ENCODE measurements at regions not wholly inside any gene's neighbourhood (a gene's known extent, or its start where the extent isn't known, plus 50 kb on each side); places are given as distances from the start of the nearest gene placed in this dataset.

GRCh38 chr14:84410344-84410743 lies 1119.6 kb upstream of the FLRT2 start:
- no peaks in the 10 kb centered on the region for H3K36me3 ChIP-seq

GRCh38 chr14:84420221-84420620 lies 1109.7 kb upstream of the FLRT2 start:
- TF ChIP-seq CTCF (IDR thresholded peaks at IDR 0.05): no peak
- DNase-seq (no peak), ATAC-seq (no peak)
- Histone ChIP-seq H3K27me3 (ENCODE audit: low read depth) (no peaks in the 10 kb centered on the region), H3K27ac (no peak overlapping the region), H3K9me3 (peaks cover 6% of the 10 kb centered on the region), H3K36me3 (no peaks in the 10 kb centered on the region), H3K4me3 (no peak overlapping the region), H3K4me1 (no peaks in the 10 kb centered on the region)
- intact Hi-C loops (cut with DNase I): no loop called here

More at GRCh38 chr14:84410344-84410743, 1119.6 kb upstream of the FLRT2 start:
- H3K27ac ChIP-seq: no peak overlapping the region
- no peaks in the 10 kb centered on the region for H3K4me1 ChIP-seq
- no peak for ATAC-seq
- no peak overlapping the region for H3K4me3 ChIP-seq
- H3K9me3 ChIP-seq: peaks cover 6% of the 10 kb centered on the region
- no peak for DNase-seq
- no peak for TF ChIP-seq CTCF (IDR thresholded peaks at IDR 0.05)
- H3K27me3 ChIP-seq (ENCODE audit: low read depth): no peaks in the 10 kb centered on the region
- intact Hi-C loops (cut with DNase I): no loop called here

GRCh38 chr14:84421621-84422020 lies 1108.3 kb upstream of the FLRT2 start:
- intact Hi-C loops (cut with DNase I): no loop called here
- TF ChIP-seq CTCF (IDR thresholded peaks at IDR 0.05): no peak
- no peaks in the 10 kb centered on the region for H3K36me3 ChIP-seq
- peaks cover 6% of the 10 kb centered on the region for H3K9me3 ChIP-seq
- no peaks in the 10 kb centered on the region for H3K27me3 ChIP-seq (ENCODE audit: low read depth)
- H3K4me1 ChIP-seq: no peaks in the 10 kb centered on the region
- no peak overlapping the region for H3K4me3 ChIP-seq
- H3K27ac ChIP-seq: no peak overlapping the region
- ATAC-seq (no peak), DNase-seq (no peak)

- no peaks in the 10 kb centered on the region for H3K36me3 ChIP-seq
- no peaks in the 10 kb centered on the region for H3K27me3 ChIP-seq (ENCODE audit: low read depth)
- no peaks in the 10 kb centered on the region for H3K9me3 ChIP-seq
- DNase-seq: no peak
- H3K4me1 ChIP-seq: no peaks in the 10 kb centered on the region
- TF ChIP-seq CTCF (IDR thresholded peaks at IDR 0.05): no peak
- no peak for ATAC-seq
- H3K27ac ChIP-seq: no peak overlapping the region
- H3K4me3 ChIP-seq: no peak overlapping the region
- intact Hi-C loops (cut with DNase I): no loop called here
Measured at GRCh38 chr14:84425968-84426367, 1104.0 kb upstream of the FLRT2 start.

GRCh38 chr14:84432676-84433075 lies 1097.3 kb upstream of the FLRT2 start:
- TF ChIP-seq CTCF (IDR thresholded peaks at IDR 0.05): no peak
- Histone ChIP-seq H3K27me3 (ENCODE audit: low read depth) (no peaks in the 10 kb centered on the region), H3K27ac (no peak overlapping the region), H3K36me3 (no peaks in the 10 kb centered on the region), H3K4me1 (no peaks in the 10 kb centered on the region), H3K9me3 (no peaks in the 10 kb centered on the region), H3K4me3 (no peak overlapping the region)
- no peak for ATAC-seq
- intact Hi-C loops (cut with DNase I): no loop called here
- DNase-seq: no peak

- intact Hi-C loops (cut with DNase I): no loop called here
- no peaks in the 10 kb centered on the region for H3K9me3 ChIP-seq
- H3K36me3 ChIP-seq: no peaks in the 10 kb centered on the region
- DNase-seq: no peak
- no peak overlapping the region for H3K27ac ChIP-seq
- no peak overlapping the region for H3K4me3 ChIP-seq
- H3K4me1 ChIP-seq: no peaks in the 10 kb centered on the region
- no peak for TF ChIP-seq CTCF (IDR thresholded peaks at IDR 0.05)
- no peaks in the 10 kb centered on the region for H3K27me3 ChIP-seq (ENCODE audit: low read depth)
- no peak for ATAC-seq
Measured at GRCh38 chr14:84433961-84434360, 1096.0 kb upstream of the FLRT2 start.
